ENCODE measurements at regions not wholly inside any gene's neighbourhood (a gene's known extent, or its start where the extent isn't known, plus 50 kb on each side); places are given as distances from the start of the nearest gene placed in this dataset.

GRCh38 chr16:31693733-31694132 lies 166.0 kb downstream of the AHSP start:
- H3K9me3 ChIP-seq (replicated peaks in 1 of 3), result no peaks in the 10 kb centered on the region
- intact Hi-C loops (cut with DNase I), result no loop called here

GRCh38 chr16:31694461-31694860 lies 166.8 kb downstream of the AHSP start:
- TF ChIP-seq POLR2A (IDR thresholded peaks at IDR 0.05), result no peak
- TF ChIP-seq CTCF (IDR thresholded peaks at IDR 0.05), result no peak
- Histone ChIP-seq H3K27ac (no peak overlapping the region), H3K4me3 (no peak overlapping the region), H3K4me1 (replicated peaks in 1 of 2) (no peaks in the 10 kb centered on the region), H3K9me3 (replicated peaks in 1 of 3) (no peaks in the 10 kb centered on the region), H3K36me3 (replicated peaks in 1 of 2) (no peaks in the 10 kb centered on the region), H3K27me3 (no peaks in the 10 kb centered on the region)
- intact Hi-C loops (cut with DNase I), result no loop called here
- WGBS, 4 donors, result 88 to 93% (median 91%) methylated on average over 2 of the region's 2 CpGs
- DNase-seq, result no peak

More at GRCh38 chr16:31693733-31694132, 166.0 kb downstream of the AHSP start:
- Histone ChIP-seq H3K4me3 (no peak overlapping the region), H3K36me3 (replicated peaks in 1 of 2) (no peaks in the 10 kb centered on the region), H3K27me3 (no peaks in the 10 kb centered on the region), H3K27ac (no peak overlapping the region), H3K4me1 (replicated peaks in 1 of 2) (no peaks in the 10 kb centered on the region)
- 86 to 93% (median 90%) methylated on average over 6 of the region's 6 CpGs for WGBS, 4 donors
- DNase-seq, result no peak
- TF ChIP-seq CTCF (IDR thresholded peaks at IDR 0.05), result no peak
- no peak for TF ChIP-seq POLR2A (IDR thresholded peaks at IDR 0.05)

- TF ChIP-seq POLR2A (IDR thresholded peaks at IDR 0.05) (no peak), CTCF (IDR thresholded peaks at IDR 0.05) (no peak)
- no peak for DNase-seq
- WGBS, 4 donors, result 42 to 55% (median 49%) methylated on average over 4 of the region's 4 CpGs
- peaks cover 2 to 4% of the 10 kb centered on the region in 2 donors for H3K4me1 ChIP-seq (replicated peaks in 1 of 2)
- no peaks in the 10 kb centered on the region for H3K9me3 ChIP-seq (replicated peaks in 1 of 3)
- H3K27me3 ChIP-seq, result no peaks in the 10 kb centered on the region
- no peak overlapping the region for H3K27ac ChIP-seq
- no peaks in the 10 kb centered on the region for H3K36me3 ChIP-seq (replicated peaks in 1 of 2)
- no peak overlapping the region for H3K4me3 ChIP-seq
- intact Hi-C loops (cut with DNase I), result no loop called here
Measured at GRCh38 chr16:31695667-31696066, 168.0 kb downstream of the AHSP start.

- intact Hi-C loops (cut with DNase I), result no loop called here
- H3K9me3 ChIP-seq (replicated peaks in 1 of 3), result no peaks in the 10 kb centered on the region
- 31 to 39% (median 36%) methylated on average over 8 of the region's 8 CpGs for WGBS, 4 donors
- no peak overlapping the region for H3K27ac ChIP-seq
- H3K4me1 ChIP-seq (replicated peaks in 1 of 2), result peaks cover 8 to 9% of the 10 kb centered on the region in 2 donors
- H3K36me3 ChIP-seq (replicated peaks in 1 of 2), result no peaks in the 10 kb centered on the region
- DNase-seq, result no peak
- no peak overlapping the region for H3K4me3 ChIP-seq
- TF ChIP-seq CTCF (IDR thresholded peaks at IDR 0.05) (peak; percentile 21 to 61 (median 52)), POLR2A (IDR thresholded peaks at IDR 0.05) (no peak)
- no peaks in the 10 kb centered on the region for H3K27me3 ChIP-seq
Measured at GRCh38 chr16:31696968-31697743, 169.5 kb downstream of the AHSP start.
